T47D (cell line): ENCODE measurements at regions not wholly inside any gene's neighbourhood (a gene's known extent, or its start where the extent isn't known, plus 50 kb on each side); places are given as distances from the start of the nearest gene placed in this dataset.

Experiments used
- DNase-seq, 2 experiments: peaks; one replicate each; pipeline versions ENCODE4 v3.0.0 to v3.0.0-alpha.2; 2011 to 2012; ENCODE audit warnings: low read depth in 1 of 2, low spot score in 1 of 2
- JUND ChIP-seq: IDR thresholded peaks from 2 replicates; pipeline ENCODE4 v1.6.1; 2012; ENCODE audit warnings: low read depth
- in situ Hi-C: cut with HindIII; loops from 2 replicates; pipeline ENCODE4 v1.10.0; 2016; ENCODE audit warnings: low sequenced_read_pairs, low pct_unique_long_range_greater_than_20kb

- in situ Hi-C loops, result no loop called here
- peak; percentile 27 to 64 for DNase-seq
- TF ChIP-seq JUND, result no peak
Observed at GRCh38 chr14:95635051-95635450, 51.2 kb upstream of the TCL1B start.
